ENCODE measurements at regions not wholly inside any gene's neighbourhood (a gene's known extent, or its start where the extent isn't known, plus 50 kb on each side); places are given as distances from the start of the nearest gene placed in this dataset.

- H3K9me3 ChIP-seq = no peaks in the 10 kb centered on the region
- peak in 1 of 2 donors; percentile 37 for ATAC-seq
- no peaks in the 10 kb centered on the region for H3K4me1 ChIP-seq
- H3K36me3 ChIP-seq = no peaks in the 10 kb centered on the region
- TF ChIP-seq, protein P1, sequence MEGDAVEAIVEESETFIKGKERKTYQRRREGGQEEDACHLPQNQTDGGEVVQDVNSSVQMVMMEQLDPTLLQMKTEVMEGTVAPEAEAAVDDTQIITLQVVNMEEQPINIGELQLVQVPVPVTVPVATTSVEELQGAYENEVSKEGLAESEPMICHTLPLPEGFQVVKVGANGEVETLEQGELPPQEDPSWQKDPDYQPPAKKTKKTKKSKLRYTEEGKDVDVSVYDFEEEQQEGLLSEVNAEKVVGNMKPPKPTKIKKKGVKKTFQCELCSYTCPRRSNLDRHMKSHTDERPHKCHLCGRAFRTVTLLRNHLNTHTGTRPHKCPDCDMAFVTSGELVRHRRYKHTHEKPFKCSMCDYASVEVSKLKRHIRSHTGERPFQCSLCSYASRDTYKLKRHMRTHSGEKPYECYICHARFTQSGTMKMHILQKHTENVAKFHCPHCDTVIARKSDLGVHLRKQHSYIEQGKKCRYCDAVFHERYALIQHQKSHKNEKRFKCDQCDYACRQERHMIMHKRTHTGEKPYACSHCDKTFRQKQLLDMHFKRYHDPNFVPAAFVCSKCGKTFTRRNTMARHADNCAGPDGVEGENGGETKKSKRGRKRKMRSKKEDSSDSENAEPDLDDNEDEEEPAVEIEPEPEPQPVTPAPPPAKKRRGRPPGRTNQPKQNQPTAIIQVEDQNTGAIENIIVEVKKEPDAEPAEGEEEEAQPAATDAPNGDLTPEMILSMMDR (IDR thresholded peaks at IDR 0.05) = no peak
- no peaks in the 10 kb centered on the region for H3K27me3 ChIP-seq (ENCODE audit: low read depth)
- no peak overlapping the region for H3K27ac ChIP-seq
- DNase-seq = no peak
- intact Hi-C loops (cut with DNase I) = no loop called here
- no peak overlapping the region for H3K4me3 ChIP-seq
Measured at GRCh38 chr18:75341897-75342296, 85.6 kb downstream of the SMIM21 start.

- no peak for DNase-seq
- ATAC-seq = no peak
- Histone ChIP-seq H3K36me3 (no peaks in the 10 kb centered on the region), H3K4me3 (no peak overlapping the region), H3K27me3 (ENCODE audit: low read depth) (no peaks in the 10 kb centered on the region), H3K27ac (no peak overlapping the region), H3K4me1 (no peaks in the 10 kb centered on the region), H3K9me3 (no peaks in the 10 kb centered on the region)
- TF ChIP-seq, protein P1 (IDR thresholded peaks at IDR 0.05) = no peak
- intact Hi-C loops (cut with DNase I) = no loop called here
Measured at GRCh38 chr18:75341267-75341666, 86.2 kb downstream of the SMIM21 start.

DNA sequence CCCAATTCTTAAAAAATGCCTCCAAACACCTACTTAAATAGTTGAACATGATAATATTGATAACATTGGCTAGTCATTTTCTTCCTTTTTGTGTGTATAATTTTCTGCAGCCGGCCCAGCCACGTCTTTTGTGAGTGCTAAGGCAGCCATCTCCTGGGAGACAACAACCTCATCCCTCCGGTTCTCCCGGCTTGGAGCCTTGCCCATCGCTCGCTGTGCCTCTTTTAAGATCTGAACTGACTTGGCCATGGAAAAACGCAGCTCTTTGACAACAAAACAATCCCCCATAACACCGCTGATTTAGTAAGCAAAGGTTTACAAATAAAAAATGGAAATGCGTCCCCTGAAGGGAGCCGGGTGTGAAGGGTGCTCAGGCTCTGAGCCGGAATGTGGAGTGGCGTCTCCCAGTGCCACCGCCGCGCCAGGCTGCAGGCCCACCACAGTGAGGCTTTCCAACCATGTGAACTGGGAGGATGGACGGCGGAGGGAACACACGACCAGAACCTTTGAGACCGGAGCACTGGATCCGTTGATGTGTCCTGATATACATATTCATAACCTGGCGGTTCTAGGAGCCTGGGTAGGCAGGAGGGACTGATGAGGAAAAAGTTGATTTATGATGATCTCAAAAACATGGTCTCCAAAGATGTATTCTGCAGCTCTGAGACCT is 87.4 kb downstream of the SMIM21 start:
- ATAC-seq (no peak), DNase-seq (no peak)
- TF ChIP-seq, protein P1 (IDR thresholded peaks at IDR 0.05) = no peak
- H3K4me3 ChIP-seq = no peak overlapping the region
- H3K27me3 ChIP-seq (ENCODE audit: low read depth) = no peaks in the 10 kb centered on the region
- H3K36me3 ChIP-seq = no peaks in the 10 kb centered on the region
- H3K27ac ChIP-seq = no peak overlapping the region
- no peaks in the 10 kb centered on the region for H3K4me1 ChIP-seq
- intact Hi-C loops (cut with DNase I) = no loop called here
- H3K9me3 ChIP-seq = no peaks in the 10 kb centered on the region
